ENCODE measurements at regions not wholly inside any gene's neighbourhood (a gene's known extent, or its start where the extent isn't known, plus 50 kb on each side); places are given as distances from the start of the nearest gene placed in this dataset.
A peak's percentile ranks its signal among the peaks of the same experiment; 100 is the strongest.
"Not testable (repeated sequence)": the region's sequence is repeated elsewhere in the genome, so short reads cannot be mapped to it uniquely, and the experiment has no call there.

DNA sequence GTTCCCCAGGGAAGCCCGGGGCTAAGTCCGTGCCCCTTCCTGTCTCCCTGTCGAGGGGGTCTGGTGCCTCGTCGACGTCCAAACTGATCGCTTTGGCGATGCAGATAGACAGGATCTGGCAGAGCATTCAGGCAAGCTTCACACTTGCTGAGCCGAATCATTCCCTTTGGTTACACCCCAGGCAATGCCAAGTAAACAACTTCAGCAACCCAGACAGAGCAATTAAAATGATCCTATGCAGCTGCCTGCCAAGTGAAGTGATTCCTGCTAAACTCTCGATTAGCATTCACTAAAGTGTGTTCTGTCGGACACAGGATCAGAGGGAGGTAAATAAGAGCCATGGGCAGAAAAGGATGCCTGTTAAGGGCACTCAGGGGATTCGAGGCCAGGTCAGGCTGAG is 108.2 kb upstream of the RAB12 start:
- DNase-seq = peak; percentile 74 to 95 (median 80)

DNA sequence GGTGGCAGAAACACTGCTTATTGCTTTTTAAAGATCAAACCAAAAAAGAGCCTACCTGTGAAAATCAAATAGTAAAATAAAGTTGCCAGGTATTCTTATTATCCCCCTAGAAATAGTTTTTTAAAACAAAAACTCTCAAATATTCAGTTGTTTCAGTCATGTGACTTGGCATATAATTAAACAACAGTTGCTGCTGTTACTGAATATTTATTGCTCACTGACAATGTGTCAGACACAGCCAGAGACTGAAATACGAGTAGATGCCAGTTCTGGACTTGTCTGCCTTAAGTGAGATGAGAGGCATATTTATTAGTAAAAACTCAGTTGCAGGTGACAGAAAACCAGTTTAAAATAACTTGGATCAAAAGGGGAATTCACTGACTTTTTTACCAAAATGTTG is 106.0 kb upstream of the RAB12 start:
- DNase-seq = peak in 1 of 3 experiments; percentile 23

DNA sequence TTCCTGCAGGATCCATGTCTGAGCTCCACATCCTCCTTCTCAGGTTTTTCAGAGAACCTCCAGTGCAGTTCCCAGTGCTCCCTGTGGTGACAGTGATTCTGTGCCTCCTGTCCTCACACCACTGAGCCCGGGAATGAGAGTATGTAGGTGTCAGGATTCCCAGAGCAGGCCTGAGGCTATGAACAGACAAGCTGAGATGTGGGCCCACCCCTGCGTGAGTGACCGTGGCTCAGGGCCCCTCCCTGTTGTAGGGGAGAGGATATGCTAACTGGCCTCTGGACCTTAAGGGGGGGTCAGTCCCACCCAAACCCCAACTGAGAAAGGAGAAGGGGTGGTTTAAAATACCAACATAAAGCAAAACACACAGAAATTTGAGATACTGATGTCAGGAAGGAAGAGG is 104.8 kb upstream of the RAB12 start:
- DNase-seq = no peak

DNA sequence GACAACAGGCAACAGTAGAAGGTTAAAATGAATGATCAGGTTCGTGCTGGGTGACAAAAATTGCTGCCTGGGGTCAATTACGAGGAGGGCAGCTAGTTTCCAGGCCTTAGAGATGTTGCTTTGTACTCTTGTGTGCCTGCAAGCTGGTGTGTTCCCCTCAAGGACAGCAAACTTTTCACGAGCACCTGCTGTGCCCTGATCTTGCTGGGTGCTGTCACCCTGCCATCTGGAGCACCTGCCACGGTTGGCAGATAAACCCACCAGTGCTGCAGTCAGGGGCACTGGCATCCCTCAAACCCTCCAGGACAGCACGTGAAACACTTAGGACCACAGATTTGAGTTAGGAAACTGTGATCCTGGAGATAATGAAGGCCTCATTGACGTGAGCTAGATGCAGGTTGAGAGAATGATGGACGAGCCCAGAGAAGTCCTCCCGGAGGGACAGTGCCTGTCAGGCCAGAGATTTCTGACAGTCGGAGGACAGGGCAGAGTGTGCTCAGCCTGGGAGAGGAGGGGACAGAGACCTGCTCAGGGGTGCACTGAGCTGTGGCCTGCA is 104.3 kb upstream of the RAB12 start:
- DNase-seq = no peak

DNA sequence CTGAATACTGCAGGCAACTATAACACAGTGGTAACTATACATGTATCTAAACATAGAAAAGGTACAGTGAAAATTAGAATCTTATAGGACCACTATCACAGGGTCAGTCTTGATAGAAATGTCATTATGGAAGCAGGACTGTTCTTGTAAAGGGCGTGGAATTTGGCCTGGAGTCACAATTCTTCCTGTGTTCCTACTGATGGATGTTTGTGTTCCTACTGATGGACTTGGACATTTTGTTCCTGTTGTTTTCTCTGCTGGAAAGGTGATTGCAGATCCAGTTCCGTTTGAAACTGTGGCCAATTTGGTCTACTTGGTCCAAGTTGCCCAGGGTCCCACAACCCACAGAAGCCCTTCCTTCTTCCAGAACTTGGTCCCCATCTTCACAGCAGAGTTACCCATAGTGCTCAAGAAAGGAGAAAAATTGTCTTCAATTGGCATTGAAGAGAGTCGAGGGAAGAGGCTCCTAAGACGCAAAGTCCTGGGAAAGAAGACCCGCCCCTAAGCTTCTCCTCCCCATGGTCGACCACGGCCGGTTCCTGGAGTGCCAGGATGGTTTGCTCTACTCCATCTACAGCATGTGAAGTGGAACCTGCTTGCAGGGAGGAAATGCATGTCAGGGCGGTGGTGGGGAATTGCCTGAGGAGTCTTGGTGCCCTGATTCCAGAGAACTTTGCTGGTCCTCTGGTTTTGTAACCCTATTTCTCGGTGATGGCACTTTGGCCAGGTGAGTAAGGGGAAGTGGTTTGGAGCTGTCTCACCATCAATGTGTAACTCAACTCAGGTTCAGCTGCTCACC is 102.8 kb upstream of the RAB12 start:
- DNase-seq = no peak

DNA sequence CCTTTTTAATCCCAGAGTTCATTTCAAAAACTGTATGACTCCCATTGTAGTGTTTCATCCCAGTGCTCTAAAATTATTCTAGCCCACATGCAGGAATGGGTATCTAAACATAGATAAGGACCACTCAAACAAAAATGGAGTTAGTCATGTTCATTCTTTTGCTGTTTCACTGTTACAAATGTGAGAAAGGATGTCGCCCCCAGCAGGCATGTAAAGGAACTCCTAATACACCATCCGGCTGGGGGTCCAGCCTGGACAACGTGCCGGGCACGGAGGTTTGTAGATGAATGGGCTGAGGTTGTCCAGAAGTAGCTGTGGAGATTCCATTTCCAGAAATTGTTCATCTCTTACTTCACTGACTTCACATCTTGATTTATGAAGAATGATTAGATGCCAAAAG is 101.9 kb upstream of the RAB12 start:
- DNase-seq = no peak

DNA sequence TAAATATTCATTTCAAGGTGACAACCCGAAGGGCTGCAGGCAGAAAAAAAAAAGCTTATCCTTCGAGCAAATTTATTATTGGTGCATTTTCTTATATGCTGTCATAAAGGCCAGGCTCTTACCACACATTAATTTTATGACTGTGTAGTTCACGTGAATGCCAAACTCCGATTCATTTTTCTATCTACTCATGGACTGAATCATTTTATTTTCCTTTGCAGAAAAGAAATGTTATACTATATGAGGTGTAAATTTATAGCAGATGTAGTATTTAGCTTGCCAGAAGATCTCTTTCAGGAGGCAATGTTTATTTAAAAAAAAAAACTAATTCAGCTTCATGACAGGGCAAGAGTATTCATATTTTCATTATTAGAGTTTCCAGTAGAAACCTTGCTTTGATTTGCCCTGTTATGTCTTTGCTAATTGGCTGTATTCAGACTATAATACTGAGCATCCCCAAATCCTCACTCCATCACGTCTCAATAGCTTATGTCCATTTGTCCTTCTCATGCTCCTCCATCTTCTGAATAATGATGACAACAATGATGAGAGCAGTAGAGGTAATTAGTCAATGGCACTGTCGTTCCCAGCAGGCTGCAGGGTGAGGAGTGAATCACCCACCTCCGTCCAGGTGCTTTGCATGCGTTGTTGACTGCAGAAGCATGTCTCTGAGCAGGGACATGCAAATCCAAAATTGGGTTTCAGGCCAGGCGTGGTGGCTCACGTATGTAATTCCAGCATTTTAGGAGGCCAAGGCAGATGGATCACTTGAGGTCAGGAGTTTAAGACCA is 101.1 kb upstream of the RAB12 start:
- peak in 1 of 3 experiments; percentile 7 for DNase-seq

DNA sequence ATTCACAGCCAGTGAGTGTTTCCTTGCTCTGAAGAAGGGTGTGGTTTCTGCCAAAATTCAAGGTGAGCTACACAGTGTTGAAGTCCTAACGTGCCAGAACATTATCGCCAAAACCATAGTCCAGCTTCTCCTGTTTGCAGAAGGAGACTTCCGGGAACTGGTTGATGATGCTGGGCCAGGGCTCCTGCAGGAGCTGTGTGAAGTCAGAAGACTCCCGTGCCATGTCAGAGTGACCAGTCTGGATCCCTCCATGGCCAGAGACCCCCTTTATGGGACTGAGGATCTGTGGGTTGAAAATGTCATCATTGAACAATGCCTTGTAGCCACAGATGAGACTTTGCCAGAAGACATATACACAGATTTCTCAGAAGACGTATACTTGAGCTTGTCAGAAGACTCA is 96.0 kb upstream of the RAB12 start:
- no peak for DNase-seq

DNA sequence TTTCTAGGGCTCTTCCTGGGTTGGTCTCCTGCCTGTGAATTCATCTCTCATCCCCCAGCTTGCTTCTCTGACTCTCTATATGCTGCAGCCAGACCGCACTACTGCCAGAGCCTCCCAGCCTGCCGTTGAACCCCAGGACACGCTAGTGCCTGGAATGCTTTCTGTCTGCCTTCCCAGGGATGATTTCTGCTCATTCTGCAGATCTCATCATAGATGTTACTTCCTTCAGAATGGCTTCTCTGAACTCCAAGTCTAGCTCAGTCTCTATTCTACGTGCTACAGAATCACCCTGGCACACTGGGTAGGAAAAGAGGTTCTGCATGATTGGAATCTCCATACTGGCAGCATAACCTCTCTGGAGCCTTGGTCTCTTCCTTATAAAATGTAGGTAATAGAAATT is 94.8 kb upstream of the RAB12 start:
- no peak for DNase-seq

DNA sequence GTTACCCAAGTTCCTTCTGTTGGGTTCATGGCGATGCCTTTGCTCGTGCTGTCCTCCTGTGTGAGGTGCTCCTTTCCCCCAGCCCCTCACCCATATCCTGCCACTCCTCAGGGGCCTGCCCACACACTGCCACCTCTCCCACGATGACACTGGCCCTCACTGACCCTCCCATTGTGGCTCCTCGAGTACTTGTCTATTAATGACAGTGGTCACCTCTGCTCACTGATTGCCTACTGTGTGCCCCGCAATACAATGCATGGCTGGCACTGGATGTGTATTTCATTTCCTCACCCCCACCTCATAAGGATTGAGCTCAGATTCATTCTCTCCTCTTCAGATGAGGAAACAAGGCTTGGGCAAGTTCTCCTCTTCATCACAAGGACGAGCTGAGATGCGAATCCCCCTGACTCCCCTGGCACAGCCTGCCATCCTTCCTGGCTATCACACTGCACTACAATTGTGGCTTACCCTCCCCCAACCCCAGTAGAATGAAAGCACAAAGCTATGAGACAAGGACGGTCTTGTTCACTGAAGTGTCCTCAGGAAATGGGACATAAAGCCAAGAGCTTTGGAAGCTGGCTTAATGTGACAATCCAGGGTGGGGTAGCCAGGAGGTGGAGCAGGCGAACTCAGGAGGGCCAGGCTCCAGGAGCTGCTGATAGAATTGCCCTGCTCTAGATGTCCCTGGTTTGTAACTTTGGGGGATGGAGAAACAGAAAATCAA is 93.9 kb upstream of the RAB12 start:
- DNase-seq = peak in 1 of 3 experiments; percentile 23

DNA sequence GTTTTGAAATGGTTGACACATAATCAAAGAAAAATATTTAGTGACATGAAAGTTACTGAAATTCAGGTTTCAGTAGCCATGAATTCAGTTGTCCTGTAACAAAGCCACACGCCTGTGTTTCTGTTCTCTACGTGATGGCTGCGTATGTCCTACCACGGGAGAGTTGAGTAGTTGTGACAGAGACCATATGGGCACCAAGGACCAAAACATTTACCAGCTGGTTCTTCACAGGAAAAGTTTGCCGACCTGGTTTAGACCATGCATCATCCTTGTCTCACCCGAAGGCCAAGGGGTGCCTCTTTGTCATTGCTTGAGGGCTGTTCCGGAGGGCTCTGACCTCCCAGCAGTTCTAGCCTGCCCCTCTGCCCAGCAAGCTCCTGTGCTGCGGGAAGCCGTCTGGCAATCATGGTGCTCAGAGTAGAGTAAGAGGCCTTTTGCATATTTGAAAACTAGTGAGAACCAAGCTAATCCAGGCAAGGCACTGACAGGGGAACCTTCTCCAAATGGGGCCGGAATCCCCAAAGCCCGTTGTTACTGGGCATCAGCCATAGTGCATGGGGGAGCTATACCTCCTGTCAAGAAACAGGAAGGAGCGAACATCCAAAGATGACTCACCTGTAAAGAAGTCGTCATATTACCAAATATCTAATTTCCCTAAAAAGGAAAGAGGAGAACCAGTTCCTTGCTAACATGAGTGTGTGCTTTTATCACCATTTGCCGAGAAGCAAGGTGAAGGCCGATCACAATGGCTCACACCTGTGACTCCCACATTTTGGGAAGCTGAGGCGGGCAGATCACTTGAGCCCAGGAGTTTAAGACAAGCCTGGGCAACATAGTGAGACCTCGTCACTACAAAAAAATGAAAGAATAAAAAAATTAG is 92.6 kb upstream of the RAB12 start:
- DNase-seq = no peak

DNA sequence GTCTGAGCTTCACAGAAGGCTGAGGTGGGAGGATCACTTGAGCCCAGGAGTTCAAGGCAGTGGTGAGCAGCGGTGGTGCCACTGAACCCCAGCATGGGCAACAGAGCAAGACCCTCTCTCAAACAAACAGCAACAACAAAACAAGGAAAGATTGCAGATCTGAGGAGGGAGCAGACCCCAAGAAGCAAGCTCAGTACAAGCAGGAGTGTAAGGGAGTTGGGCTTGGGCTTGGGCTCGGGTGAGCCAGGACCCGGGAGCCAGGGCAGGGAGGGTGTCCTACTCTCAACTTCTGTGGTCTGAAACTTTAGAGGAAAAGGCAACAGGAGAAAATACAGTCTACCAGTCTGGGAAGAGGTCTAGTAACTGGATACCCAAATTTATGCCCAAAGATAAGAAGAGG is 92.0 kb upstream of the RAB12 start:
- no peak for DNase-seq

DNA sequence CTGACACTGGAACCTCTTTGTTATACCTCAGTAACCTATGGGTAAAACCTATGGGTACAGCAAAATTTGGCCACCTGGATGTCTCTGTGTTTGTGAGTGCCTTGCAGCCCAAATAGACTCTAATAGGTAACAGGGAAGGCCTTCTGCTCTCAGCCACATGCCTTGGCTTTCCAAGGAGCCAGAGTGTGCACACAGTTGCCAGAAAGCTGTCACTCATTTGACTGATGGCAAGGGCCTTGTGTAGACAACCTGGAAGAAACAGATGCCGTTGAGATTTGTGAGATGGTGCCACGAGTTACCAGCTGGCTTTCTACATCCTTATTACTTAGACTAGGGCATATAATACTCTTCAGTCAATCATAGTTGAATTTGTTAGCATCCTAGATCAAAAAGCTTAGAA is 90.1 kb upstream of the RAB12 start:
- DNase-seq = no peak

DNA sequence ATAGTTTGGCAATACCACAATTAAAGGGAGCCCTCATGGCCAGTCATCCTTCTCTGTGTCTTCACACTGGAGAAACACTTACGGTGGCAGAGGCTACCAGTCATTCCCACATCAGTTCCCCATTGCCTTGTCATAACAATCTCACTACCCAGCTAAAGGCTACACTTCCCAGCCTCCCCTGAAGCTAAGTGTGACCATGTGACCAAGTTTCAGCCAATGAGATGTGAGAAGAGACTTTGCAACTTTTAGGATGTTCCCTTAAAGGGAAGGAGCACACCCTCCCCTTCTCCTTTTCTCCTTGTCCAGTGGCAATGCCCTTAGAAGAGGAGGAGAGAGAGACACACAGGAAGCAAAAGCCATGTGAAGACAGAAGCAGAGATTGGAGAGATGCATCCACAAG is 89.0 kb upstream of the RAB12 start:
- no peak for DNase-seq

DNA sequence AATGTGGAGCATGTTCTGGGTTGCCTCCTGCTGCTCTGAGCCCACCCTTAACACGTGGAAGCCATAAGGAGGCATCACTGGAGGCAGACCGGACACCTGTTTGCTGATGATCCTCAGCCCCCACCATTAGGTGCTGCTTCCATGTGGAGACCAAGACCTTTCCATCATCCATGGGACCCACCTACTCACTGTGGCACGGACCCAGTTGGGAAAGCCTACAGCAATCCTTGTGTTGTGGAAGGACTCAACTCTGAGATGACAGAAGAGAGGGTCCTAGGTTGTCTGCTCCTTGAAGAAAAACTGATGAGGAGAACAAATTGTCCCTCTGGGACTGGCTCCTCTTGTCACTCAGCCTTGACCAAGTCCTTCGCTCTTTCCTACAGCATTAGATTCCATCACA is 86.5 kb upstream of the RAB12 start:
- no peak for DNase-seq

DNA sequence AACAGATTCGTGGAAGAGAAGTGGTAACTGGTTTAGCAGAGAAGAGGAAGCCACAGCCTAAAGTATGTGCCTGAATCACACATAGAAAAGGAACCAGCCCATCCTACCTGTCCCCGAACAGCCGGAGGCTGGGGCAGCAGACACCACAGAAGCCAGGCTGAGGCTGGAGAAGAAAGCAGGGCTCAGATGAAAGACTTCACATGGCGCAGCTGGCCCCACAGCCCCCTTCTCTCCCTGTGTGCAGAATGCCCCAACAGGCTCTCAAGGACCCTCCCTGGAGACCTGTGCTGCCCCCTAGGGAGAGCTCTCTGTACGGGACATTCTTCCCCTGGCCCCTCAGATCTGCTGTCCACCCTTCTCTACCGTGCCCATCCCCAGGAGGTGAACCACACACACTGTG is 83.5 kb upstream of the RAB12 start:
- DNase-seq = no peak

DNA sequence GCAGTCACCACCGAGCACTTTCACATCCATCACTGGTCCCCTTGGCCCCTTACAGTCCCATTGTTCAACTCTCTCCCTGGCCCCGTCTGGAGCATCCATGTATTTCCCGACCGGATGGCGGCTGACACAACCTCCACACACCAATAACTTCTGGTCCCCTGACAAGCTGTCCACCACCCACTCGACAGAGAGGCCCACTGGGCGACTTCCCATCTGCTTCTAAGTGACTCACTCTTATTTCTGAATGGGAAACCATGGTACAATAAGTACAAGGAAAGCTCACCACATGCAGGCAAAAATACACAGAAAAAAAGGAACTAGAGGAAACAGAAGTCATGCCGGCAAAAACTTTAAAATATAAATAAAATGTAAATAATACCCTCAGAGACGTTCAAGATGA is 82.9 kb upstream of the RAB12 start:
- DNase-seq = no peak

DNA sequence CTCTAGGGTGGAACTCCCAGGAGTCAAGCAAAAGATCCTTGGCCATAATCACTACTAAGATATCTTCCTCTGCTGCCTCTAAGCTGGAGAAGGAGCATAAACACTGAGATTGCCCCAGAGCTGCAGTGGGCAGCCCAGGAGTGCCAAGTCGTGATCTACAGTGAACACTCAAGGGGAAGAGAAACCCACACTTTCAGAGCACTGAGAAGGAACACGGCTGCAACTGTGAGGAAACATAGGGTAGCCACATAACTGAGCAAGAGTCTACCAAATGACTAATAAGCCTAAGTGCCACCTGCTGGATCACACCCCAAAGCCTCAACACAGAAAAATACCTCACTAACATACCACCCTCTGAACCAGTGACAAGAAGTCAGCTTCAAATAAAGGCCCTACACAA is 79.6 kb upstream of the RAB12 start:
- no peak for DNase-seq

DNA sequence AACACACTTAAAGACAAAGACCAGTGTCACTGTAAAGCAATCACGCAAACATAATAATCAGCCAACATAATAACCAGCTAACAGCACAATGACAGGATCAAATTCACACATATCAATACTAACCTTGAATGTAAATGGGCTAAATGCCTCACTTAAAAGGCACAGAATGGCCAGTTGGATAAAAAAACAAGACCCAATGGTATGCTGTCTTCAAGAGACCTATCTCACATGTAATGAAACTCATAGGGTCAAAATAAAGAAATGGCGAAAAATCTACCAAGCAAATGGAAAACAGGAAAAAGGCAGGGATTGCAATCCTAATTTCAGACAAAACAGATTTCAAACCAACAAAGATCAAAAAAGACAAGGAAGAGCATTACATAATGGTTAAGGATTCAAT is 78.2 kb upstream of the RAB12 start:
- not testable (repeated sequence) for DNase-seq

DNA sequence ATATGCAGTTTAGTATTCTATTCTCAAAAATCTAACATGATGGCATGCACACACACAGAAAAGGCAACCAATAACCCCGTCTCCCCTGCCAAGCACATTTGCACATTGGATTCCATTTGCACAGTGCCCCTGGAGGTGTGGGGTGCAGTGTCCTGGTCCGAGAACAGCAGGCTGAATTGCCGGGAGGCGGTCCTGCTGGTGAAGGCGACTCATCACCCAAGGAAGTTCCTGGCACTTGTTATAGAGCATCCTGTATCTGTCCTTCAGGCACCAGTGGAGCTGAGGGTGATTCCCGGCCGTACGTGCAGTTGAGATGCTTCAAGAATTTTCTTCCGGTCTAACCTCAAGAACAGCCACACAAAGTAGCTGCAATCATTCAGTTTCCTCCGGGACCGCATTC is 73.0 kb upstream of the RAB12 start:
- no peak for DNase-seq

DNA sequence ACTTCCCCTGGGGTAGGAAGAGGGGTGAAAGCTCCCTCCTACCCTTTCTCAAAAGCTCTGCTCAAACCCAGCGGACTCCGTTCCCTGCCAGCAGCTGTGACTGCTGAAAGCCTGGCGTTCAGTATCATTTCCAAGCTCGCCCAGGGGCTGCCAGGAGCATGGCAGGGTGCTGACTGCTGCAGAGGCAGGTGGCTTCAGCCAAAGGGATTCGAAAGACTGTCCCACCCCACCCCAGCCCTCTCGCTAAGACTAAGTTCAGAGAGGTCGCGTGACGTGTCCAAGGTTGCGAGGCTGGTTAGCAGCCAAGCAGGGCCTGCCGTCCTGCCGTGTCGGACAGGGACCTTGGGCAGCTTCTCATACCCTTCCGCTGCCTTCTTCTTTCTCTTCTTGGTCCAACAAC is 72.3 kb upstream of the RAB12 start:
- no peak for DNase-seq

DNA sequence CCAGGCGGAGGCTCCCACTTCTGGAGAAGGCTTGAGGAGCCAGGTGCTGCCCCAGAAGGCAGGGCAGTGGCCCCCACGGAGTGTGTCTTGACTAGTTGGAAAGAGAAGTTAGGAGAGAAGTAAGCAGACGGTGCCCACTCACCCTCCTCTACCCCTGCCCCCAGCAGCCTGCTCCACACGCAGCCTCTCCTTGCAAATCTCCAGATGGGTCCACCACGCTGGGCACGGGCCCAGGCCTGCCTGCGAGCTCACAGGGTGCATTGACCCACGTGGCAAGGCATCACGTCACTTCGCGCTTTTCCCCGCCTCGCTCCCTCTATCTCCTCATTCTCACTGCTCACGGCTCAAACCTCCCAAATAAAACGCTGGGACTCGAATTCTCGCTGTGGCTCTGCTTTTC is 71.8 kb upstream of the RAB12 start:
- DNase-seq = no peak

DNA sequence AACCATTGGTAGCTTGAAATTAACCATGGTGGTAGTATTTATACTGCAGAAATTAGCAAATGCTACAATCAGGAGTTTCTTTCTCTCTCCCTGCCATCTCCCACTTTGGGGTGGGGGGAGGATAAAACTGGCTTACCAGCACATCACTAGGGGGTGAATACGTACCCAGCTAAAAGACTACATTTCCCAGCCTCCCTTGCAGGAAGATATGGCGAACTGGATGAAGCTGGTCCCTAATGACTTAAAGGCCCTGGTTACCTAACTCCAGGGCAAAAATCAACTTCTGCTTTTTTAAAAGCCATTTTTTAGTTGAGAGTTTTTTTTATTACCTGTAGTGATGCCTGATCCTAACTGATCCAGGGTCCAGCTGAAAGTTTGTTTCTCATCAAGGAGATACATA is 70.3 kb upstream of the RAB12 start:
- no peak for DNase-seq

Measured in NCI-H1417 (cell line).